GM19193 (cell line): ENCODE measurements at regions not wholly inside any gene's neighbourhood (a gene's known extent, or its start where the extent isn't known, plus 50 kb on each side); places are given as distances from the start of the nearest gene placed in this dataset.

Experiments
- POLR2A ChIP-seq: IDR thresholded peaks from 4 replicates; pipeline ENCODE4 v1.6.1; 2011; ENCODE audit not compliant: insufficient read depth, insufficient read length; ENCODE audit errors: extremely low read depth

GRCh38 chr10:62620491-62620890, 184.0 kb upstream of the ADO start:
- TF ChIP-seq POLR2A = no peak

- no peak for TF ChIP-seq POLR2A
Observed at GRCh38 chr10:62623223-62623622, 181.3 kb upstream of the ADO start.

DNA sequence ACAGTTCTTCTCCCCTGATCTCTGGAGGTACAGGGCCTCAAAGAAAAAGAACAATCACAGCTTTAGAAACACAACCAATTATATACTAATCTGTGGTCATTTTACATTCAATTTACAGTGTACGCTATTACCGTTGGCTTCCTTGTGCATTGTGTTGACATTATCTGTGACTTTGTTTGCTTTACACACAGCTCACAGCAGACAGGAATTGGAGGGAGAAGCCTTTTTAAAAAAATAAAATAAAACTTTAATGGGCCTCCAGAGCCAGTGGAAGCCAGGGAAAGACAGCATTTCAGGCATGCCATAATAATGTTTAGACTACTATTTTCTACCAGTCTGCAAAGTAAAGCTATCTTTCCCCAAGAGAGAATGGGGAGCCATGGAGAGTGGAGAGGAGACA, 179.0 kb upstream of the ADO start:
- TF ChIP-seq POLR2A = no peak

DNA sequence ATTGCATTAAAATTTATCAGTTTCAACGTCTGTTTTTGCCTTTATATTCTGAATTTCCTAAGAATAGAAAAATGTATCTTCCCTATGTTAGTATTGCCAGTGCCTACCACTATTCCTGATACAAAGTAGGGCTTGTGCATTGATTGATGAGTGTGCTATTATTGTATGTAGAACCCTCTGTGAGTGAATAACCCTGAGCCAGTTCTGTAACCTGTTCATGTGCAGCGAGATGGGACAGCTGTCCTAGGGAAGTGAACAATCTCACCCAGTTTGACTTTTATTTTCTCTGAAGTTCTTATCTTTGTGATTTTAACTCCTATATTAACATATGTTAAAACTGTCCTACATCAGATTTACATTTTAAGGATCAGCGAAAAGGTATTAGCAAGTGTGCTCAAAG, 178.4 kb upstream of the ADO start:
- no peak for TF ChIP-seq POLR2A

DNA sequence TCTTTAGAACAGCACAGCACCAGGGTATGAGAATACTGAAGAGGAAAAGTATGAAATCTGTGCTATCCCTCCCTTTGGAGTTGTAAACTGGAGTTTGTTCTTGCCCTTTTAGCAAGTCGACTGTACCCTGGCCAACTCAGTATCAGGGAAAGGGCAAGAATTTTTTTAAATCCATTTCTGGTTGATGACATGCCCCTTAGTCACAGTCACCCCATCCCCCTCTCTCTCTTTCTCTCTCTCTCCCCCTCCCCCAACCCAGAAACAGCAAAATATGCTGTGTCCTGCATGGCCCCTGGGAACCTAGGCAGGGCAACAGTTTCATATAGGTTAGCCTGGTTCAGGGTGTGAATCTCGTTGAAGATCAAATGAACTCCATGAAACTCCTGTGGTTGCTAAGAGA, 177.7 kb upstream of the ADO start:
- no peak for TF ChIP-seq POLR2A

- no peak for TF ChIP-seq POLR2A
Observed at GRCh38 chr10:62627983-62628382, 176.5 kb upstream of the ADO start.

DNA sequence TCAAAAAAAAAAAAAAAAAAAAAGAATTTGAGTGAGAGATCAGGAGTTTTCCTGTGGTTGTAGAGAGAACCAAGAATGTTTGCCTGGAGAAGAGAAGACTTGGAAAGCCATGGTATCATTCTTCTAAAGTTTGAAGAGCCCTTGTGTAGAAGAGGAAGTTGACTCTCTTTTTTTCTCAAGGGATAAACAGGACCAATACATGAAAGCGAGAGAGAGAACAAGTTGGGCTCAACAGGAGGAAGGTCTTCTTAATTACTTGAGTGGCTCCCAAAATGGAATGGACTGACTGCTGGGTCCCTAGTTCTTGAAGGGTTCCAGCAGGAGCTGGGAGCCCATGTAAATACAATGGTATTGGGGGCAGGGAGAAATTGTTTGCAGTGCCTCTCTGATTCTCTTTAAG, 173.3 kb upstream of the ADO start:
- TF ChIP-seq POLR2A = no peak

DNA sequence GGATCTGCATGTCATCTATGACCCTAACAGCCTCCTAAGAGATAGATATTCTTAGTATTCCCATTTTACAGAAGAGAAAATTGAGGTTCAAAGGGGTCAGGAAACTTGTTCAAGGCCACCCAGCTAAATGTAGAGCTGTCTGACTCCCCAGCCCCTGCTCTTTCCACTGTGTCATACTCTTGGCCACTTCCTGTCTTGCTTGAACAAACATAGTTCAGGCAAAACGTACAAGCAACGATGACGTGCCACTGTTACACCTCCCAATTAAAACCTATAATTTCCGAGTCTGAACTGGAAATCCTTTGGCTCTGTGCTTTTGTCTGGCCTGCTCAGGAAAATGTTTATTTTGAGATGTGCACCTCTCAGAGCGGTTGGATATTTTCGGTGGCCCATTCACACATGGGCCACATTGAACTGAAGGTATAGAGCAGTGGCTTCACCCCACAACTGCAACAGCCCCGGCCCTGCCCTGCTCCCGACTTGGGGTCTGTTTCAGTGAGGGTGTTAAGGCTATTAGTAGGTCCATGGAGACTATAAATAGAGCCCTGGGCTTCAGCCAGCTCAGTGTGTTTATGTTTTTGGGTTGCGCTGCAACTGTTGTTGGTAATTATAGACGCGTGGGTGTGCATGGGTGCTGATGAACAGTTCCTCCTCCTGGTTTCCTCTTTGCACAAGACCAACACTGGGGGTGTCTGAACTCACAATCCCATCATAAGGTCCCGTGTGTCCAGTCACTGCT, 172.3 kb upstream of the ADO start:
- TF ChIP-seq POLR2A = no peak

DNA sequence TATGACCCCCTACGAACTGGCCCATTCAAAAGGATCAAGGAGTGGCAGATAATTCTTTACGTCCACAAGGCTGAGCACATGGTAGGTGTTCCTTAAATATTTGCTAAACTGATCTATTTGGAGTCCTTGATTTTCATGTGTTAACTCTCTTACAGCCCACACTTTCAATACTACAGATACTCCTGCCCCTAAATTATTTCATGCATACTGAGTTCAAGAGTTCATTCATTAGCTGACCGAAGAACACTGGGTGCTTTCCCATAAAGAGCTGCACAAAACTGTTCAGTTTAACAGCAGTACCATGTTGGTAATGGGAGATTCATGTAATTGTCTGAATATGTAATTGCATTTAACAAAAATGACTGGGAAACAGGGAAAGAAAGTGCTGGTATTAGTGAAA, 170.5 kb upstream of the ADO start:
- no peak for TF ChIP-seq POLR2A

DNA sequence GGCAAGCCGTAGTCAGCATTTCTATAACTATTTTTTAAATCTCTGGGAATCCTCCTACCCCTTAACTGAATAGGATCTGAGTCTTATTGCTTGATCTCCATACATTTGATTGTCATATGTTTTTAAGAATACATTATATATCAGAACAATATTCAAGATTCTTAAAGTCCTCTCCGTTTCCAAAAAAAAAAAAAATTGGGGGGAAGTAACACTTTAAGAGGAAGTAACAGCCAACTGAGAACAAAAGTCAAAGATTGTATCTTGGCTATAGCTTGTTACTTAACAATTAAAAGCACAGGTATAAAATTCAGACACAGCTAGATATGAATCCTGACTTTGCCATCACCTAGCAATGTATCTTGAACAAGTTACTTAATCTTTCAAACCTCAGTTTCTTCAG, 169.9 kb upstream of the ADO start:
- no peak for TF ChIP-seq POLR2A

DNA sequence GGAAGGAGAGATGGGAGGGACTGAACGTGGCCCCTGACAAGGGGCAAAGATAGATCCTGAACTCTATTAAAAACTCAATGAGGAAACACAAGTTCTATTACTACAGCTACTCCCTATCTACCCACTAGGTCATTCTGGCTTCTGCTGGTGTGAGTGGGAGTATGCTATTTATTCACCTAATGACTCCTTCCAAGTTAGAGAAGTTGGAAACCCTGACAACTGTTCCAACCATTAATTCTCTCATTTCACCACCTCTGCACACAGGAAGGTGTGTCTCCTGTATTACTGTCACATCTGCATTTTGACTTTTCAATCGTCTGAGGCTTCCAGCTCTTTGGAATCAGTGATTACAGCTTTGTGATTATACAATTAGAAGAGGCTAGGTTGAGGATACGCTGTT, 169.4 kb upstream of the ADO start:
- no peak for TF ChIP-seq POLR2A

GRCh38 chr10:62636825-62637248, 167.7 kb upstream of the ADO start:
- no peak for TF ChIP-seq POLR2A

DNA sequence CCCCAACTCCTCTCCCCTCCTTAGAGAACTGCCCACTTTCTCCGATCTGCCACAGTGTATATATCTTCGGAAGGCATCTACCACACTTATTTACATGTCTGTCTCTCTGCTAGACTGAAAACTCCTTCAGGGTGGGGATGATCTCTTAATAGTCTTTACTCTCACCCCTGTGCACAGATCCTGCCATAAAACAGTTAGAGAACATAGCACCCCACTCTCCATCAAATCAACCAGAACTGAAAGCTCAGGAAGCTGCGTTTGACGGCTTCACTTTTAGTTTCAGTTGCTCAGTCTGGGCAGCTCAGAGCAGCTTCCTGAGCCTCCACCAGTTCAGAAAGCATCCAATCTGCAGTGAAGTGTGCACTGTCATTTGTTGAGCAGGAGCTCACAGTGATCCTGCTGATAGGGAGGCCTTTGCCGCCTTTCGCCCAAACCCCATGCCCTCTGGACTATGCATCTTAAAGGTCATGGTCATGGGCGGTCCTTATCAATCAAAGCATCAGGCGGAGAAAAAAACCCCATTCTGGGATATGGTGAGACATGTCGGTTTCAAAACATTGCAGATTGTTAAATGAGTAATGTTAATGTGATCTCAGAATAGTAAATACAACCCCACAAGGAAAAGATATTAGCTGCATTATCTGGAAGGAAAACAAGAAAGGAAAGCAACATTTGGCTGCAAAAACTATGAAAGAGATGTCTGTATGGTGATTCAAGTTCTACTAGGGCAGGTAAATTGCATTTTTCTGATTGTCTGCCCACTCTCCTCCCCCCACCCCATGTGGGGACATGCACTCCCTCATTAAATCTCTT, 167.1 kb upstream of the ADO start:
- peak; percentile 40 for TF ChIP-seq POLR2A

DNA sequence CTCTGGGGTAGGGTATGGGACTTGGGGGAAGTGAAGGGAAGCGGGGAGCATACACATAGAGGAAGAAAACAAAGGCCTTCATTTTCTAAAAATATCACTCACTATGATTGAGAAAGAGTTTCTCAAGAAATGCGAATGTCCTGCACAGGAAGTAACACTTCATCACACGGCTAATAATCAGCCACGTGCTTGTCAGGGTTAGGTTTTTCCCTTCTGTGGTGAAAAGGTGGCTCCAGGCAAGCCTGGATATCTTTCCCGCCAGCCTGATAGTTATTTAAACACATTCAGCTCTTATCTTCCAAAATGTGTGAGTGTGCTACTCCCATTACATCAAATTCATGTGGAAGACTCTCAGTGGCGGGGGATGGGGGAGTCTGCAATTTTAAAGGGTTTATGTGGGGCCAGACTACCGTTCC, 166.4 kb upstream of the ADO start:
- TF ChIP-seq POLR2A = no peak

DNA sequence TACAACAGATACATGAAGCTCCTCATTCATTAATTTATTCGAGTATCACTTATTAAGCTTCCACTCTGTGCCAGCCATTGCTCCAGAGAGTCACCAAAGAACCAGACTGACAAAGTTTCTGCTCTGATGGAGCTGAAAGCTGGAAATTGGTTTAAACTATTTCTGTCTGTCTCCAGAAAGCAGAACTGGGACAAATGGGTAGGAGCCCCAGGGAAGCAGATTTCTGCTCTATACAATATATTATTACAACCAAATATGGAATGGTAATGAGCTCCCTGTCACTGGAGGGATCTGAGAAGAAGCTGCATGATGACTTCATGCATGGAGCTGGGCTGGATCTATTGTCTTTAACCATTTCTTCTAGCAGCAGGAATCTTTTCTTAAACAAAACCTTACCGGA, 165.4 kb upstream of the ADO start:
- no peak for TF ChIP-seq POLR2A

GRCh38 chr10:62640411-62640810, 164.1 kb upstream of the ADO start:
- TF ChIP-seq POLR2A = no peak
